Keratinocyte (primary cell): ENCODE measurements at regions not wholly inside any gene's neighbourhood (a gene's known extent, or its start where the extent isn't known, plus 50 kb on each side); places are given as distances from the start of the nearest gene placed in this dataset.

Source experiments
- EZH2 ChIP-seq: IDR thresholded peaks from one replicate; pipeline ENCODE4 v1.6.1; 2012; ENCODE audit warnings: inconsistent platforms, mild to moderate bottlenecking, low read length, moderate library complexity
- TF ChIP-seq, protein P1 (sequence below), 3 experiments: IDR thresholded peaks in 1 of 3; conservative IDR thresholded peaks in 1 of 3; optimal IDR thresholded peaks in 1 of 3; 2 replicates in 2 of 3; 3 replicates in 1 of 3; pipeline versions ENCODE3 to v1.5.1; 2011; ENCODE audit warnings: low read length in 3 of 3, mild to moderate bottlenecking in 3 of 3, moderate library complexity in 2 of 3, control low read depth in 1 of 3, inconsistent platforms in 1 of 3; ENCODE audit not compliant: insufficient read depth in 2 of 3; ENCODE audit errors: extremely low read depth in 1 of 3

DNA sequence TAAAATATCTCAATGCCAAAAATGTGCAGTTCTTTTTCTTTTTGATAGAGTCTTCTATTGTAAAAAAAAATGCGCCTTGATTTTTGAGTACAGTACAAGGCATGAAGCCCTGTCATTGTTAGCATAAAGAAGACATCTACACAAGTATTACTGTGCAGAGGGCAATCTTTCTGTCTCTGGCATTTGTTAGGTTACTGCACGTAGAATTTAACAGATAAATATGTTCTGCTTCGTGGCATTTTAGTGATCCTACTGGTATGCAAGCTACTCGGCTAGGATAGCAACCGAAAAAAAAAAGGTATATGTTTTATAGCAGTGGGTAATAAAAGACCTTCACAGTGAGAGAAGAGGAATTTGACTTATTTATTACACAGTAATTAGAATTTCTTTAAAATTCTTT is 492.9 kb upstream of the ADGRL2 start:
- TF ChIP-seq, protein P1, sequence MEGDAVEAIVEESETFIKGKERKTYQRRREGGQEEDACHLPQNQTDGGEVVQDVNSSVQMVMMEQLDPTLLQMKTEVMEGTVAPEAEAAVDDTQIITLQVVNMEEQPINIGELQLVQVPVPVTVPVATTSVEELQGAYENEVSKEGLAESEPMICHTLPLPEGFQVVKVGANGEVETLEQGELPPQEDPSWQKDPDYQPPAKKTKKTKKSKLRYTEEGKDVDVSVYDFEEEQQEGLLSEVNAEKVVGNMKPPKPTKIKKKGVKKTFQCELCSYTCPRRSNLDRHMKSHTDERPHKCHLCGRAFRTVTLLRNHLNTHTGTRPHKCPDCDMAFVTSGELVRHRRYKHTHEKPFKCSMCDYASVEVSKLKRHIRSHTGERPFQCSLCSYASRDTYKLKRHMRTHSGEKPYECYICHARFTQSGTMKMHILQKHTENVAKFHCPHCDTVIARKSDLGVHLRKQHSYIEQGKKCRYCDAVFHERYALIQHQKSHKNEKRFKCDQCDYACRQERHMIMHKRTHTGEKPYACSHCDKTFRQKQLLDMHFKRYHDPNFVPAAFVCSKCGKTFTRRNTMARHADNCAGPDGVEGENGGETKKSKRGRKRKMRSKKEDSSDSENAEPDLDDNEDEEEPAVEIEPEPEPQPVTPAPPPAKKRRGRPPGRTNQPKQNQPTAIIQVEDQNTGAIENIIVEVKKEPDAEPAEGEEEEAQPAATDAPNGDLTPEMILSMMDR (optimal IDR thresholded peaks at IDR 0.05 in 1 of 3, IDR thresholded peaks at IDR 0.05 in 1 of 3, conservative IDR thresholded peaks at IDR 0.05 in 1 of 3; ENCODE audit: extremely low read depth in 1 of 3, insufficient read depth in 2 of 3, low read length in 3 of 3): no peak
- no peak for TF ChIP-seq EZH2
